SK-N-SH treated with all-trans-retinoic acid at 6 μM for 48 hours (cell line): ENCODE measurements at regions not wholly inside any gene's neighbourhood (a gene's known extent, or its start where the extent isn't known, plus 50 kb on each side); places are given as distances from the start of the nearest gene placed in this dataset.

ENCODE experiments used
- ARNTL ChIP-seq: fragments of 450-650 bp; formaldehyde crosslinking; IDR thresholded peaks from 2 replicates; pipeline ENCODE4 v1.5.0; 2020; ENCODE audit warnings: low read depth, mild to moderate bottlenecking, moderate library complexity, borderline replicate concordance
- CSDC2 ChIP-seq: fragments of 250-450 bp; sonication (Bioruptor Pico); IDR thresholded peaks from 2 replicates; pipeline ENCODE4 v1.5.0; 2020; ENCODE audit warnings: mild to moderate bottlenecking, moderate library complexity
- CSRNP3 ChIP-seq: fragments of 250-450 bp; sonication (Bioruptor Pico); IDR thresholded peaks from 2 replicates; pipeline ENCODE4 v1.5.1; 2021; ENCODE audit warnings: mild to moderate bottlenecking, moderate library complexity
- GLIS3 ChIP-seq: fragments of 250-450 bp; sonication (Bioruptor Pico); IDR thresholded peaks from 2 replicates; pipeline ENCODE4 v1.5.0; 2020; ENCODE audit warnings: mild to moderate bottlenecking, moderate library complexity
- PATZ1 ChIP-seq: fragments of 250-450 bp; sonication (Bioruptor Pico); IDR thresholded peaks from 2 replicates; pipeline ENCODE4 v1.8.0; 2020; ENCODE audit warnings: mild to moderate bottlenecking, moderate library complexity, borderline replicate concordance
- POU6F1 ChIP-seq: fragments of 250-450 bp; sonication (Bioruptor Pico); IDR thresholded peaks from 2 replicates; pipeline ENCODE4 v1.8.0; 2021; ENCODE audit warnings: low read depth, mild to moderate bottlenecking, moderate library complexity, borderline replicate concordance
- PPARA ChIP-seq: fragments of 250-450 bp; sonication (Bioruptor Pico); IDR thresholded peaks from 2 replicates; pipeline ENCODE4 v1.5.0; 2020; ENCODE audit warnings: mild to moderate bottlenecking, borderline replicate concordance
- SNAI2 ChIP-seq: fragments of 250-450 bp; sonication (Bioruptor Pico); IDR thresholded peaks from 2 replicates; pipeline ENCODE4 v1.5.0; 2020; ENCODE audit warnings: mild to moderate bottlenecking, moderate library complexity
- TSHZ2 ChIP-seq: fragments of 250-450 bp; sonication (Bioruptor Pico); IDR thresholded peaks from 2 replicates; pipeline ENCODE4 v1.5.0; 2020; ENCODE audit warnings: mild to moderate bottlenecking, moderate library complexity
- ZFP3 ChIP-seq: fragments of 250-450 bp; sonication (Bioruptor Pico); IDR thresholded peaks from 2 replicates; pipeline ENCODE4 v1.5.0; 2020; ENCODE audit warnings: mild to moderate bottlenecking, moderate library complexity
- ZNF565 ChIP-seq: fragments of 450-650 bp; formaldehyde crosslinking; conservative IDR thresholded peaks from 2 replicates; pipeline ENCODE4 v1.5.0; 2020; ENCODE audit warnings: low read depth, mild to moderate bottlenecking, moderate library complexity
- ZNF70 ChIP-seq: fragments of 450-650 bp; formaldehyde crosslinking; IDR thresholded peaks from 2 replicates; pipeline ENCODE4 v1.5.0; 2020; ENCODE audit warnings: mild to moderate bottlenecking, moderate library complexity

- TF ChIP-seq ARNTL (CRISPR knock-in tag) (no peak), PATZ1 (CRISPR knock-in tag) (no peak), ZFP3 (CRISPR knock-in tag) (no peak), SNAI2 (CRISPR knock-in tag) (no peak), TSHZ2 (CRISPR knock-in tag) (no peak), CSDC2 (CRISPR knock-in tag) (no peak), CSRNP3 (CRISPR knock-in tag) (no peak), ZNF565 (CRISPR knock-in tag) (no peak), GLIS3 (CRISPR knock-in tag) (no peak), ZNF70 (CRISPR knock-in tag) (no peak), PPARA (CRISPR knock-in tag) (no peak), POU6F1 (CRISPR knock-in tag) (no peak)
These were observed 62.6 kb upstream of the FAM83B start for GRCh38 chr6:54784011-54784410.
